Uterus (tissue), 3 donors: ENCODE measurements at regions not wholly inside any gene's neighbourhood (a gene's known extent, or its start where the extent isn't known, plus 50 kb on each side); places are given as distances from the start of the nearest gene placed in this dataset.

Experiments used
- DNase-seq, 2 donors: peaks; one replicate each; pipeline ENCODE4 v3.0.0-alpha.2; 2019 to 2020
- H3K27ac ChIP-seq, 2 donors: fragments of 200-600 bp; sonication (generic); 1 replicate in 1 of 2; 2 replicates in 1 of 2; pipeline ENCODE4 v1.5.1; 2016 to 2018
- H3K27me3 ChIP-seq, 2 donors: fragments of 200-600 bp; sonication (generic); one replicate each; pipeline ENCODE4 v1.5.1; 2018 to 2019; ENCODE audit warnings: control low read depth in 1 of 2
- H3K36me3 ChIP-seq, 2 donors: fragments of 200-600 bp; sonication (generic); one replicate each; pipeline ENCODE4 v1.5.1; 2019; ENCODE audit warnings: control low read depth in 1 of 2
- H3K4me1 ChIP-seq, 2 donors: fragments of 200-600 bp; sonication (generic); one replicate each; pipeline ENCODE4 v1.5.1; 2018 to 2019; ENCODE audit warnings: control low read depth in 1 of 2
- H3K4me3 ChIP-seq, 2 donors: fragments of 200-600 bp; sonication (generic); 1 replicate in 1 of 2; 2 replicates in 1 of 2; pipeline ENCODE4 v1.5.1; 2018 to 2019; ENCODE audit warnings: mild to moderate bottlenecking in 1 of 2
- H3K9me3 ChIP-seq, 2 donors: fragments of 200-600 bp; sonication (generic); one replicate each; pipeline ENCODE4 v1.5.1; 2019; ENCODE audit warnings: control low read depth in 1 of 2
- POLR2A ChIP-seq, 2 donors: fragments of 450-650 bp; IDR thresholded peaks; one replicate each; pipeline ENCODE4 v1.6.1; 2016; ENCODE audit warnings: antibody characterized with exemption in 2 of 2, mild to moderate bottlenecking in 1 of 2, moderate library complexity in 1 of 2
- intact Hi-C: fragments of 100-400 bp; cut with DNase I; formaldehyde crosslinking; loops from one replicate; pipeline ENCODE4 v1.15.1; 2023; ENCODE audit warnings: low total_unique reads
- TF ChIP-seq, protein P1 (sequence below), 4 experiments: fragments of 200-600 bp in 2 of 4; fragments of 450-650 bp in 2 of 4; sonication (generic) in 2 of 4; IDR thresholded peaks; one replicate each; pipeline ENCODE4 v1.5.1; 2016 to 2019; ENCODE audit warnings: antibody characterized with exemption in 4 of 4, mild to moderate bottlenecking in 2 of 4, moderate library complexity in 1 of 4
- donor health status: DM: yes; HTN: yes; CAD: no.

DNA sequence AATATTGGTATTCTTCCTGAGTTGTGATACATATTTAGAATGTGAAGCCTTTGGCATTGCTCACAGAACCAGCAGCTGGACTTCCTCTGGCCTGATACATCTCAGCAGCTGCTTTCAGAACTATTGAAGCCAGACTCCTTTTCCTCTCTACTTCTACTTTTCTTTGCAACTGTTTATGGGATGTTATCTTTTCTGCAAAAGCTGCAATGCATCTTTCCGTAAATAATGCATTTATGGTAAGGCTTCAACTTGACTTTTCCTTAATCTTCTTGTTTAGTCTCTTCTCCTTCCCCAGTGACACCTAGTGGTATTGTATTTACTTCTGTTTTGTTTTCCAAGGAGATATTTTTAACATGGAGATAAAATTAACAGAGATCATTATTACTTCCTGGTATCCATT is 1548.7 kb downstream of the PCDH7 start:
- H3K9me3 ChIP-seq: no peaks in the 10 kb centered on the region
- H3K27me3 ChIP-seq: no peaks in the 10 kb centered on the region
- H3K4me1 ChIP-seq: no peaks in the 10 kb centered on the region
- DNase-seq: no peak
- H3K4me3 ChIP-seq: no peak overlapping the region
- TF ChIP-seq POLR2A (IDR thresholded peaks at IDR 0.05): no peak
- TF ChIP-seq, protein P1, sequence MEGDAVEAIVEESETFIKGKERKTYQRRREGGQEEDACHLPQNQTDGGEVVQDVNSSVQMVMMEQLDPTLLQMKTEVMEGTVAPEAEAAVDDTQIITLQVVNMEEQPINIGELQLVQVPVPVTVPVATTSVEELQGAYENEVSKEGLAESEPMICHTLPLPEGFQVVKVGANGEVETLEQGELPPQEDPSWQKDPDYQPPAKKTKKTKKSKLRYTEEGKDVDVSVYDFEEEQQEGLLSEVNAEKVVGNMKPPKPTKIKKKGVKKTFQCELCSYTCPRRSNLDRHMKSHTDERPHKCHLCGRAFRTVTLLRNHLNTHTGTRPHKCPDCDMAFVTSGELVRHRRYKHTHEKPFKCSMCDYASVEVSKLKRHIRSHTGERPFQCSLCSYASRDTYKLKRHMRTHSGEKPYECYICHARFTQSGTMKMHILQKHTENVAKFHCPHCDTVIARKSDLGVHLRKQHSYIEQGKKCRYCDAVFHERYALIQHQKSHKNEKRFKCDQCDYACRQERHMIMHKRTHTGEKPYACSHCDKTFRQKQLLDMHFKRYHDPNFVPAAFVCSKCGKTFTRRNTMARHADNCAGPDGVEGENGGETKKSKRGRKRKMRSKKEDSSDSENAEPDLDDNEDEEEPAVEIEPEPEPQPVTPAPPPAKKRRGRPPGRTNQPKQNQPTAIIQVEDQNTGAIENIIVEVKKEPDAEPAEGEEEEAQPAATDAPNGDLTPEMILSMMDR (IDR thresholded peaks at IDR 0.05): no peak
- intact Hi-C loops: no loop called here
- H3K36me3 ChIP-seq: no peaks in the 10 kb centered on the region
- no peak overlapping the region for H3K27ac ChIP-seq

DNA sequence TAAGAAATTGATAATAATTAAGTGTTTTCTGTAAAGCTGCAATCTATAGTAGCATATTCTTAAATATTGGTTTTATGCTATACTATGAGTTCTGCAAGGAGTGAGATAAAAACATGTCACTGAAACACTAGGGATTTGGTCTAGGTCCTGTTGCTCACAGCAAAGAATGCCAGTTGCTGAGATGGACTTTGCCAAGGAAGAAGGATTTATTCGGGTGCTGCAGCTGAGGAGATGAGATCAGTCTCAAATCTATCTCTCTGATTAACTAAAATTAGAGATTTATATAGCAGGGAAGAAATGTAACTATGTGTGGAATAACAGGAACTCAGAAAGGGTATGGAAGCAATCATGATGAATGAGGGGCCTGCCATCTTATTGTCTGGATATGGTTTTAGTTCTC is 1569.9 kb downstream of the PCDH7 start:
- H3K36me3 ChIP-seq: no peaks in the 10 kb centered on the region
- no peak for TF ChIP-seq POLR2A (IDR thresholded peaks at IDR 0.05)
- TF ChIP-seq, protein P1 (IDR thresholded peaks at IDR 0.05): no peak
- no peak overlapping the region for H3K4me3 ChIP-seq
- H3K27me3 ChIP-seq: no peaks in the 10 kb centered on the region
- DNase-seq: no peak
- intact Hi-C loops: no loop called here
- H3K4me1 ChIP-seq: no peaks in the 10 kb centered on the region
- no peak overlapping the region for H3K27ac ChIP-seq
- no peaks in the 10 kb centered on the region for H3K9me3 ChIP-seq

- Histone ChIP-seq H3K4me1 (no peaks in the 10 kb centered on the region), H3K9me3 (no peaks in the 10 kb centered on the region), H3K27ac (no peak overlapping the region), H3K36me3 (no peaks in the 10 kb centered on the region), H3K27me3 (no peaks in the 10 kb centered on the region), H3K4me3 (no peak overlapping the region)
- TF ChIP-seq, protein P1 (IDR thresholded peaks at IDR 0.05): no peak
- TF ChIP-seq POLR2A (IDR thresholded peaks at IDR 0.05): no peak
- intact Hi-C loops: no loop called here
- DNase-seq: no peak
These were observed 1598.8 kb downstream of the PCDH7 start for GRCh38 chr4:32318926-32319325.

GRCh38 chr4:32321421-32321820 is 1601.3 kb downstream of the PCDH7 start:
- no peaks in the 10 kb centered on the region for H3K27me3 ChIP-seq
- H3K4me3 ChIP-seq: no peak overlapping the region
- H3K36me3 ChIP-seq: no peaks in the 10 kb centered on the region
- no peaks in the 10 kb centered on the region for H3K9me3 ChIP-seq
- intact Hi-C loops: no loop called here
- no peak overlapping the region for H3K27ac ChIP-seq
- no peak for DNase-seq
- TF ChIP-seq, protein P1 (IDR thresholded peaks at IDR 0.05): no peak
- no peak for TF ChIP-seq POLR2A (IDR thresholded peaks at IDR 0.05)
- no peaks in the 10 kb centered on the region for H3K4me1 ChIP-seq

DNA sequence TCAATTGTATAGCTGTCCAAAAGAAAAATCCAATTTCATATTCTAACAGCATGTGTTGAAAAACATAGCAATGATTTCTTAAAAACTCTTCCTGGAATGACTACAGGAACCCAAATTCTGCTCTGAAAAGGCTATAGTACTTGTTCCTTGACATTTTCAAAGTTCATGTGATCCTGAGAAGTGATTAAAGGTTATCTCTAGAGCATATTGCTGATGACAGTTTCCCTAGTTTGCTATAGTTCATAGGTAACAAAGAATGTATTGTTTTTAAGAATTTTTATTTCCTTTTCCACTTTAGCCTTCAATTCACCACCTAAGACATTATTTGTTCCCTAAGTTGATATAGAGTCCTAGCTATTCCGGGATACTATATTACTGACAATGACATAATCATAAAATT is 1614.6 kb downstream of the PCDH7 start:
- Histone ChIP-seq H3K27ac (no peak overlapping the region), H3K27me3 (no peaks in the 10 kb centered on the region), H3K9me3 (no peaks in the 10 kb centered on the region), H3K4me3 (no peak overlapping the region), H3K4me1 (no peaks in the 10 kb centered on the region), H3K36me3 (no peaks in the 10 kb centered on the region)
- no peak for DNase-seq
- intact Hi-C loops: no loop called here
- TF ChIP-seq, protein P1 (IDR thresholded peaks at IDR 0.05): no peak
- TF ChIP-seq POLR2A (IDR thresholded peaks at IDR 0.05): no peak
